ENCODE measurements at regions not wholly inside any gene's neighbourhood (a gene's known extent, or its start where the extent isn't known, plus 50 kb on each side); places are given as distances from the start of the nearest gene placed in this dataset.

DNA sequence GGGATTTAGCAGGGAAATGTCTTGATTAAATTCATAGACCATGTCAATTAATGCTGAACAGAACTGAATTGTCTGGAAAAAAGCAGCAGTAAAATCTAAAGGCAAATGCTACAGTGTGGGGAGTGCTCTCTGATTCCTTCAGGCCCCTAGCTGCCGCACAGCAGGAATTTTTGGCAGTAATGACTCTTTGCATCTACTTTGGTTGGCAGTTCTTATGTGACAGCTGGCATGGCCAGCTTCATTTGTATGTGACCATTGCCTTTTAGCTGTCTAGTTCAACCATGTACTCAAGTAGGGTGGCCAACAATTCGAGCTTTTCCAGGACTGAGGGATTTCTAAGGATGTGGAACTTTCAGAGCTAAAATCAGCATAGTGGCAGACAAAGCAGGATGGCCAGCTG is 499.1 kb upstream of the MAN1A1 start:
- no peak for TF ChIP-seq CTCF (tag by site-specific recombination; IDR thresholded peaks at IDR 0.05)
- TF ChIP-seq ZNF426 (tag by site-specific recombination; IDR thresholded peaks at IDR 0.05), result no peak

Measured in HEK293 (cell line).